HEK293T (cell line): ENCODE measurements at regions not wholly inside any gene's neighbourhood (a gene's known extent, or its start where the extent isn't known, plus 50 kb on each side); places are given as distances from the start of the nearest gene placed in this dataset.

Experiments
- CTCF ChIA-PET: fragments of 350-600 bp; formaldehyde crosslinking; extraction: SDS; loops from one replicate; lab custom pipeline; 2021; ENCODE audit warnings: antibody characterized with exemption, inconsistent platforms; lab: Yijun Ruan, JAX
- POLR2A ChIA-PET: fragments of 350-600 bp; formaldehyde crosslinking; extraction: SDS; loops from one replicate; lab custom pipeline; 2020; ENCODE audit warnings: antibody characterized with exemption, inconsistent platforms; lab: Yijun Ruan, JAX
- DNase-seq: peaks from one replicate; pipeline ENCODE4 v3.0.0; 2012; ENCODE audit warnings: mixed read lengths; ENCODE audit errors: extremely low spot score
- ARNT ChIP-seq: fragments of 450-650 bp; IDR thresholded peaks from 2 replicates; pipeline ENCODE4 v1.6.1; 2017; ENCODE audit warnings: mild to moderate bottlenecking
- BHLHE40 ChIP-seq: fragments of 450-650 bp; IDR thresholded peaks from 2 replicates; pipeline ENCODE4 v1.6.1; 2016; ENCODE audit warnings: mild to moderate bottlenecking, moderate library complexity, borderline replicate concordance
- CTBP1 ChIP-seq: fragments of 450-650 bp; IDR thresholded peaks from 2 replicates; pipeline ENCODE4 v1.6.1; 2016; ENCODE audit warnings: borderline replicate concordance
- ELF4 ChIP-seq: fragments of 450-650 bp; IDR thresholded peaks from 2 replicates; pipeline ENCODE4 v1.6.1; 2017; ENCODE audit warnings: antibody characterized with exemption
- FOXA1 ChIP-seq: fragments of 450-650 bp; IDR thresholded peaks from 2 replicates; pipeline ENCODE4 v1.6.1; 2016; ENCODE audit warnings: mild to moderate bottlenecking
- FOXK2 ChIP-seq: fragments of 450-650 bp; IDR thresholded peaks from 2 replicates; pipeline ENCODE4 v1.6.1; 2016; ENCODE audit warnings: mild to moderate bottlenecking
- FOXM1 ChIP-seq: fragments of 450-650 bp; IDR thresholded peaks from 2 replicates; pipeline ENCODE4 v1.6.1; 2017; ENCODE audit warnings: mild to moderate bottlenecking, borderline replicate concordance
- HDGF ChIP-seq: fragments of 450-650 bp; IDR thresholded peaks from 2 replicates; pipeline ENCODE4 v1.6.1; 2017; ENCODE audit warnings: antibody characterized with exemption, borderline replicate concordance
- L3MBTL2 ChIP-seq: fragments of 450-650 bp; conservative IDR thresholded peaks from 2 replicates; pipeline ENCODE4 v1.6.1; 2016; ENCODE audit warnings: mild to moderate bottlenecking
- LEF1 ChIP-seq: fragments of 450-650 bp; IDR thresholded peaks from 2 replicates; pipeline ENCODE4 v1.6.1; 2017; ENCODE audit warnings: mild to moderate bottlenecking, borderline replicate concordance
- NFRKB ChIP-seq: fragments of 450-650 bp; IDR thresholded peaks from 2 replicates; pipeline ENCODE4 v1.6.1; 2016; ENCODE audit warnings: mild to moderate bottlenecking, moderate library complexity
- SP1 ChIP-seq: fragments of 450-650 bp; IDR thresholded peaks from 2 replicates; pipeline ENCODE4 v1.6.1; 2017
- SUZ12 ChIP-seq: fragments of 450-650 bp; IDR thresholded peaks from 2 replicates; pipeline ENCODE4 v1.6.1; 2016; ENCODE audit warnings: mild to moderate bottlenecking
- TARDBP ChIP-seq: fragments of 450-650 bp; IDR thresholded peaks from 2 replicates; pipeline ENCODE4 v1.6.1; 2016
- ZNF384 ChIP-seq: fragments of 450-650 bp; IDR thresholded peaks from 2 replicates; pipeline ENCODE4 v1.6.1; 2016
- TF ChIP-seq, protein P1 (sequence below): fragments of 450-650 bp; IDR thresholded peaks from 2 replicates; pipeline ENCODE4 v1.6.1; 2016

DNA sequence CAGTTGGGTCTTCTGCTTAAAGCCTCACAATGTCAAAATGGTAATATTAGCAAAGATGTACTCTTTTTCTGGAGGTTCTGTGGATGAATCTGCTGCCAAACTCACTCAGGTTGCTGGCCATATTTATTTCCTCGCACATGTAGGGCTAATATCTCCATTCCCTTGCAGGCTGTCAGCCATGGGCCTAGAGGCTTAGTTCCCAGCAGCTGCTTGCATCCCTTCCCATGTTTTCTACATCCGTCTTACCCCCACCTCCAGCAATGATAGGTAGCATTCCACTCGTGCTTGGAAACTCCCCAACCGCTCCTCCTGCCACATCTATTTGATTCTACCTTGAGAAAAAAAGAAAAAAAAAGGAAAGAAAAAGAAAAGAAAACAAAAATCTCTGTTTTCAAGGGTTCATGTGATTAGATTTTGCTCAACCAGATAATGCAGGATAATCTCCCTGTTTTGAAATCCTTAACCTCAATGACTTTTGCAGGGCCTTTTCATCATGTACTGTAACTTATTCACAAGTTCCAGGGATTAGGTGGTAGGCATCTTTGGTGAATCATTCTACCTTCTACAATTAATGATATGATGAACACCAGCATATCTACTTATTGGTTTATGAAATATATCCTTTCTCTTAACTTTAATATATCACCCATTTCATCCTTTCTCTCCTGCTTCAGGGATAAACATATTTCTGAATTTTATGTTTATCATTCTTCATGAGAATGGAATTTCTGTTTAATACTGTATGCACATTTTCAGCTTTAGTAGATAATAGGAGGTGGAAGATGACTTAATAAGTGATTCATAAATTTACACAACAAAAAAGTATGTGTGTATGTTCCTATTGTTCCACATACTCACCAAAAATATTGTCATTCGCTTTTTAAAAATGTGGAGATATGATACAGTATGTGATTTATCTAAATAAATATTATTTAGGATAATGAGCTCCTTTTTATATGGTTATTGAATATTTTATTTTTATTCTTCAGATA lies 931.9 kb downstream of the SLITRK5 start:
- no peak for DNase-seq
- TF ChIP-seq LEF1 = no peak
- no peak for TF ChIP-seq BHLHE40
- no peak for TF ChIP-seq L3MBTL2
- TF ChIP-seq SUZ12 = no peak
- TF ChIP-seq ZNF384 = no peak
- no peak for TF ChIP-seq ELF4
- TF ChIP-seq FOXM1 = no peak
- no peak for TF ChIP-seq FOXA1
- TF ChIP-seq CTBP1 = no peak
- TF ChIP-seq HDGF = no peak
- TF ChIP-seq NFRKB = no peak
- TF ChIP-seq SP1 = no peak
- TF ChIP-seq FOXK2 = no peak
- no peak for TF ChIP-seq ARNT
- no peak for TF ChIP-seq TARDBP
- TF ChIP-seq, protein P1, sequence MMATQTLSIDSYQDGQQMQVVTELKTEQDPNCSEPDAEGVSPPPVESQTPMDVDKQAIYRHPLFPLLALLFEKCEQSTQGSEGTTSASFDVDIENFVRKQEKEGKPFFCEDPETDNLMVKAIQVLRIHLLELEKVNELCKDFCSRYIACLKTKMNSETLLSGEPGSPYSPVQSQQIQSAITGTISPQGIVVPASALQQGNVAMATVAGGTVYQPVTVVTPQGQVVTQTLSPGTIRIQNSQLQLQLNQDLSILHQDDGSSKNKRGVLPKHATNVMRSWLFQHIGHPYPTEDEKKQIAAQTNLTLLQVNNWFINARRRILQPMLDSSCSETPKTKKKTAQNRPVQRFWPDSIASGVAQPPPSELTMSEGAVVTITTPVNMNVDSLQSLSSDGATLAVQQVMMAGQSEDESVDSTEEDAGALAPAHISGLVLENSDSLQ = no peak
- CTCF ChIA-PET = no interaction called here
- POLR2A ChIA-PET = no interaction called here

DNA sequence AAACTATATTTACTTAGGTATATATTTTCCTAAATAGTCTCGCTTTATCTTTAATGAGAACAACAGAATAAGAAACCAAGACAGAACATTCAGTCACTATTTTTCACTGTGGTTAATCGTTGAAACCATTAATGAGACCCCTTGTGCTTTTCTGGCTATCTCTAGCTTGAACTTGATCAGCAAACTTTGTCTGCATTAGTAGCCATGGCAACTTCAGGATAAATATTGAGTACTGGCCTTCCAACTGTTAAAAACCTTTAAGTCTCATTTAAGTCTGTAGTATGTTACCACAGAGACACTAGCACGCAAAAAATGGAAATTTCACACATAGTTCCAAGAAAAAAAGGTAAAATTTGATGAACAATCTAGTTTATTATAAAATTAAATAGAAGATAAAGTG lies 946.0 kb downstream of the SLITRK5 start:
- ChIA-PET CTCF (interaction anchor here (0.7 kb wide), 1 partner anchor 1959 kb away, joined by 5 read pairs; no protein-coding TSS in a partner anchor), POLR2A (no interaction called here)
- no peak for TF ChIP-seq ELF4
- TF ChIP-seq FOXK2 = no peak
- no peak for TF ChIP-seq FOXA1
- no peak for TF ChIP-seq LEF1
- no peak for TF ChIP-seq HDGF
- TF ChIP-seq, protein P1 = no peak
- no peak for TF ChIP-seq L3MBTL2
- DNase-seq = no peak

DNA sequence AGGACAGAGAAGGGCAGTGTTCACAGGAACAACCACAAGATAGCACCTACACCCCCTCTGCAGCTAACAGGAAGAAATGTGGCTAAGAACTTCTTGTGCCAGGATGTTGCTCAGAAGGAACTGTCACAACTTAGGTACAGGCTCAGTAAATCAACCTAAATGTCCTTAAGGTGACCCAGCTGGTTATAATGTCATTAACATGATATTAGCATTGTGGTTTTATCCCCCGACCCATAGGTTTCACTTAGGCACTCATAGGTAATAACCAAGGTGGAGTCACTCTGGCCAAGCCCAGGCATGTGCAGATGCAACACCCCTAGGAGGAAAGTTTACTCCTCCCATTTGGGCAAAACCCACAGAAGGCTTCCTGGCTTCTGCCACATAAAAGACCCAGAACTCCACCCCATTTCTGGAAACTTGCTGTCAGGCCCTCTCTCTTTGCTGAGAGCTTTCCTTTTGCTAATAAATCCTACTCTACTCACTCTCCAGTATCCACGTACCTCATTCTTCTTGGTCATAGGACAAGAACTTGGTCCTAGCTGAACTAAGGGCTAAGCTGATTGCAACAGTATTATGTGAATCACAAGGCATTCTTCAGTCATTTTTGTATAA lies 951.3 kb downstream of the SLITRK5 start:
- ChIA-PET POLR2A (no interaction called here), CTCF (no interaction called here)
- DNase-seq = no peak
- TF ChIP-seq ZNF384 = no peak
- no peak for TF ChIP-seq FOXM1
- TF ChIP-seq TARDBP = no peak
- TF ChIP-seq CTBP1 = no peak
- no peak for TF ChIP-seq NFRKB
- no peak for TF ChIP-seq FOXK2
- no peak for TF ChIP-seq FOXA1
- TF ChIP-seq HDGF = no peak
- no peak for TF ChIP-seq ELF4
- no peak for TF ChIP-seq L3MBTL2
- TF ChIP-seq, protein P1 = no peak
- no peak for TF ChIP-seq SP1
- TF ChIP-seq SUZ12 = no peak
- TF ChIP-seq BHLHE40 = no peak
- TF ChIP-seq ARNT = no peak
- no peak for TF ChIP-seq LEF1

DNA sequence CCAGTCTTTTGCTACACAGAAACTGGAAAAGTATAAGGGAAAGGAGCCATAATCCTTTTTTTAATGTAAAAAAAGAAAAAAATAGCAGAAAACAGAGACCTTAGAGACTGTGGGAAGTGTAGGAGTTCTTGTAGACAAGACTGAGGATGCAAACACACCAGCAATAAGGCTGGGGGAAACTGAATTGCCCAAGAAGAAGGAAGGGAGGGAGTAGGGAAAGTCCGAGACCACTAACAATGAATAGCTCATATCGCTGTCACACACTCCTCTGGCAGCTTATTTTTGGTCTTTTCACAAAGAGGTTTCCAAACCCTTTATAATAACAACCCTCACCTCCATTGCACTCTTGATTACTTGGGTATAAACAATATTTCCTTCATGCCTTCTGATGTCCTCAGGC lies 952.0 kb downstream of the SLITRK5 start:
- ChIA-PET POLR2A (no interaction called here), CTCF (no interaction called here)
- TF ChIP-seq CTBP1 (no peak), ARNT (no peak)
- DNase-seq = no peak

DNA sequence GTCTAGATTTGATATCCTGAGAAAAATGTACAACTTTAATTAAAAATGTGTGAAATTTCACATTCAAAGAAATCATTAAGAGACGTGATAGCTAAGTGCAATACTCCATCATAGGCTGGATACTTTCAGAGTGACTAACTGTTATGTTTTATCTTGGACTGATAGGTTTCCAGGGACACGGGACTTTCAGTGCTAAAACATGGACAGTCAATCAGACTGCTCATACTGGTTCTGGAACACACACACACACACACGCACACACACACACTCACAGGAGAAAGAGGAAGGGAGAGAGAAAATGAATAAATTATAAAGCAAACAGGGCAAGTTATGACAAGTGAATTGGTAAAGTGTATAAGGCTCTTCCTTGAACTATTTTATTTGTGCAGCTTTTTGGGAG lies 955.9 kb downstream of the SLITRK5 start:
- ChIA-PET POLR2A (no interaction called here), CTCF (no interaction called here)
- TF ChIP-seq HDGF (no peak), ZNF384 (no peak), FOXA1 (no peak), NFRKB (no peak), CTBP1 (no peak), SUZ12 (no peak), TARDBP (no peak), FOXK2 (no peak), SP1 (no peak), L3MBTL2 (no peak), ARNT (no peak), BHLHE40 (no peak), ELF4 (no peak)
- no peak for DNase-seq

DNA sequence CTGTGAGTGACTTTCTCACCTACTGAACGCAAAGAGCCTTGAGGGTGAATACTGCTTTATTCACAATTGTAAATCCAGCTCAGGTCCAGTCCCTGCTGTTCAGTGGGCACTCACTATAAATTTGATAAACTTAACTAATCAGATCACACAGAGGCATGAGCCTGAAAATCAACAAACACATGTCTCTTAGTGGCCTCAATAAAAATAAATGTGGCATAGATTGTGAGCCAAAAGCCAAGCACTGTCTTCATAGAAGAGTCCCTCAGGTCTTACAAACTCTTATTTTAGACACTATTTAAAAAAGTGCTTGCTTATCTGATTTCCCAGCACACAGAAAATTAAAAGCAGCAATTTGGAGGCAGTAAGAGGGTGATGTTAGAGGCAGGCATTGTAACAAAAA lies 957.7 kb downstream of the SLITRK5 start:
- CTCF ChIA-PET = interaction anchor here (0.7 kb wide), 1 partner anchor 52 kb away, joined by 5 read pairs; no protein-coding TSS in a partner anchor
- TF ChIP-seq BHLHE40 = no peak
- TF ChIP-seq, protein P1 = no peak
- no peak for TF ChIP-seq SUZ12
- TF ChIP-seq FOXA1 = no peak
- no peak for TF ChIP-seq CTBP1
- no peak for DNase-seq
- POLR2A ChIA-PET = no interaction called here
